ENCODE measurements at regions not wholly inside any gene's neighbourhood (a gene's known extent, or its start where the extent isn't known, plus 50 kb on each side); places are given as distances from the start of the nearest gene placed in this dataset.
"Not testable (repeated sequence)": the region's sequence is repeated elsewhere in the genome, so short reads cannot be mapped to it uniquely, and the experiment has no call there.

GRCh38 chr14:83714151-83714550 is 1815.8 kb upstream of the FLRT2 start:
- Mint-ChIP-seq H3K36me3 (ENCODE audit: low read depth) (no peaks in the 10 kb centered on the region), H3K4me3 (no peak overlapping the region), H3K9me3 (ENCODE audit: low read depth) (peaks cover 3% of the 10 kb centered on the region), H3K4me1 (no peaks in the 10 kb centered on the region), H3K27me3 (no peaks in the 10 kb centered on the region), H3K27ac (no peak overlapping the region)
- ChIA-PET CTCF (no interaction called here), POLR2A (no interaction called here)
- ATAC-seq, result no peak
- DNase-seq, result no peak
- intact Hi-C loops (cut with DNase I, micrococcal nuclease), result no loop called here

DNA sequence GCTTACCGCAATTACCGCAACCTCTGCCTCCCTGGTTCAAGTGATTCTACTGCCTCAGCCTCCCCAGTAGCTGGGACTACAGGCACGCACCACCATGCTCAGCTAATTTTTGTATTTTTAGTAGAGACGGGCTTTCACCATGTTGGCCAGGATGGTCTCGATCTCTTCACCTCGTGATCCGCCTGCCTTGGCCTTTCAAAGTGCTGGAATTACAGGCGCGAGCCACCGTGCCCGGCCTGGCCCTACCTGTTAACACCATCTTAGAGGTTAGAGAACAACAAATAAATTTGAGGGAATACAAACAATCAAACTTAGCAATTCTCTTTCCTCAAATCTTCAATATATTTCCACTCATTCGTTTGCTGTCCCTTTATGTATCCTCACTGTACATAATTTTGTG is 1810.5 kb upstream of the FLRT2 start:
- CTCF ChIA-PET; H3K27ac Mint-ChIP-seq; H3K9me3 Mint-ChIP-seq (ENCODE audit: low read depth); H3K4me1 Mint-ChIP-seq; DNase-seq; H3K36me3 Mint-ChIP-seq (ENCODE audit: low read depth); H3K4me3 Mint-ChIP-seq; POLR2A ChIA-PET; H3K27me3 Mint-ChIP-seq; intact Hi-C loops (cut with DNase I, micrococcal nuclease); ATAC-seq: not testable (repeated sequence)

DNA sequence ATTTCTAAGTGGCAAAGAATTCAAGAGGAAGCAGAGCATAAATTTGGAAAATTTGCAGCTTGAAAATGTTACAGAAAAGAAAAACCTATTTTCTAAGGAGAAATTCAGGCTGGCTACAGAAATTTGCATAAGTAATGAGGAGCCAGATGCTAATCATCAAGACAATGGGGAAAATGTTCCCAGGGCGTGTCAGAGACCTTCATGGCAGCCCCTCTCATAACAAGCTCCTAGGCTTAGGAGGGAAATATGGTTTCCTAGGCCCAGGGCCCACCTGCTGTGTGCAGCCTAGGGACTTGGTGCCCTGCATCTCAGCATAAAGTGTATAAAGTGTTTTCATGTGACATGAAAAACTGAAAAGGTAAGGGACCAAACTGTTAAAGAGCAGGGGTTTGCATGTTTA is 1796.3 kb upstream of the FLRT2 start:
- DNase-seq (no peak), ATAC-seq (no peak)
- intact Hi-C loops (cut with DNase I, micrococcal nuclease), result no loop called here
- no peaks in the 10 kb centered on the region for H3K27me3 Mint-ChIP-seq
- ChIA-PET CTCF (no interaction called here), POLR2A (no interaction called here)
- H3K27ac Mint-ChIP-seq, result no peak overlapping the region
- H3K36me3 Mint-ChIP-seq (ENCODE audit: low read depth), result no peaks in the 10 kb centered on the region
- H3K9me3 Mint-ChIP-seq (ENCODE audit: low read depth), result peaks cover 23% of the 10 kb centered on the region
- no peak overlapping the region for H3K4me3 Mint-ChIP-seq
- no peaks in the 10 kb centered on the region for H3K4me1 Mint-ChIP-seq

- no peaks in the 10 kb centered on the region for H3K4me1 Mint-ChIP-seq
- intact Hi-C loops (cut with DNase I, micrococcal nuclease), result no loop called here
- H3K36me3 Mint-ChIP-seq (ENCODE audit: low read depth), result no peaks in the 10 kb centered on the region
- no peak for DNase-seq
- H3K9me3 Mint-ChIP-seq (ENCODE audit: low read depth), result peaks cover 22% of the 10 kb centered on the region
- CTCF ChIA-PET, result no interaction called here
- H3K27me3 Mint-ChIP-seq, result no peaks in the 10 kb centered on the region
- ATAC-seq, result no peak
- no peak overlapping the region for H3K27ac Mint-ChIP-seq
- POLR2A ChIA-PET, result no interaction called here
- H3K4me3 Mint-ChIP-seq, result no peak overlapping the region
These were observed 1795.5 kb upstream of the FLRT2 start for GRCh38 chr14:83734431-83734830.

DNA sequence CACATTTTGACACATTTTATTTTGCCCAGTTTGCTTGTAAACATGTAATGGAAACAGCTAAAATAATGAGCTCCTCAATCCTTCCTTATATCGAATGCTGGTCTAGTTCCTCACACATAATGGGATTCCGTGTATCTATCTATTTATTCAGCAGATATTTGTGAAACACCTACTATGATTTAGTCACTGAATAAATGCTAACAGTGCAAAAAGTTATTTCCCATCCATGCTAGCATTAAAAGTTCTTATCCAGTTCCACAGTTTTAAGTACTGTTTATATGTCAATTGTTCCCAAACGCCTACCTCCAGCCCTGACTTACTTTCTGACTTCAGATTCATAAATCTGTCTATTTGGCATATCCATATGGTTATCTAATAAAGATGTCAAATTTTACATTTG is 1788.7 kb upstream of the FLRT2 start:
- CTCF ChIA-PET, result no interaction called here

GRCh38 chr14:83744224-83744623 is 1785.7 kb upstream of the FLRT2 start:
- Mint-ChIP-seq H3K4me3 (no peak overlapping the region), H3K4me1 (no peaks in the 10 kb centered on the region), H3K9me3 (ENCODE audit: low read depth) (peaks cover 10% of the 10 kb centered on the region), H3K36me3 (ENCODE audit: low read depth) (no peaks in the 10 kb centered on the region), H3K27ac (no peak overlapping the region), H3K27me3 (no peaks in the 10 kb centered on the region)
- DNase-seq (no peak), ATAC-seq (no peak)
- intact Hi-C loops (cut with DNase I, micrococcal nuclease), result no loop called here
- ChIA-PET POLR2A (no interaction called here), CTCF (no interaction called here)

More for the DNA sequence above, 1788.7 kb upstream of the FLRT2 start:
- ATAC-seq, result no peak
- Mint-ChIP-seq H3K4me1 (no peaks in the 10 kb centered on the region), H3K4me3 (no peak overlapping the region), H3K27me3 (no peaks in the 10 kb centered on the region), H3K27ac (no peak overlapping the region), H3K36me3 (ENCODE audit: low read depth) (no peaks in the 10 kb centered on the region), H3K9me3 (ENCODE audit: low read depth) (peaks cover 7% of the 10 kb centered on the region)
- intact Hi-C loops (cut with DNase I, micrococcal nuclease), result no loop called here
- DNase-seq, result no peak
- POLR2A ChIA-PET, result no interaction called here

GRCh38 chr14:83744891-83745290 is 1785.1 kb upstream of the FLRT2 start:
- DNase-seq, result no peak

GRCh38 chr14:83746336-83746735 is 1783.6 kb upstream of the FLRT2 start:
- intact Hi-C loops (cut with DNase I, micrococcal nuclease), result no loop called here
- Mint-ChIP-seq H3K9me3 (ENCODE audit: low read depth) (peaks cover 12% of the 10 kb centered on the region), H3K36me3 (ENCODE audit: low read depth) (no peaks in the 10 kb centered on the region), H3K27ac (no peak overlapping the region), H3K4me1 (no peaks in the 10 kb centered on the region), H3K4me3 (no peak overlapping the region), H3K27me3 (no peaks in the 10 kb centered on the region)
- ChIA-PET POLR2A (no interaction called here), CTCF (interaction anchor here (1.0 kb wide), 1 partner anchor 15 kb away, joined by 3 read pairs; no protein-coding TSS in a partner anchor)
- DNase-seq, result no peak
- ATAC-seq, result no peak

More at GRCh38 chr14:83744891-83745290, 1785.1 kb upstream of the FLRT2 start:
- CTCF ChIA-PET, result interaction anchor here (0.6 kb wide), 1 partner anchor 549 kb away, joined by 4 read pairs; no protein-coding TSS in a partner anchor
- no peak overlapping the region for H3K4me3 Mint-ChIP-seq
- no peak for ATAC-seq
- intact Hi-C loops (cut with DNase I, micrococcal nuclease), result no loop called here
- no peaks in the 10 kb centered on the region for H3K4me1 Mint-ChIP-seq
- H3K36me3 Mint-ChIP-seq (ENCODE audit: low read depth), result no peaks in the 10 kb centered on the region
- no peak overlapping the region for H3K27ac Mint-ChIP-seq
- POLR2A ChIA-PET, result no interaction called here
- peaks cover 10% of the 10 kb centered on the region for H3K9me3 Mint-ChIP-seq (ENCODE audit: low read depth)
- no peaks in the 10 kb centered on the region for H3K27me3 Mint-ChIP-seq

- CTCF ChIA-PET, result no interaction called here
- Mint-ChIP-seq H3K4me3 (no peak overlapping the region), H3K4me1 (no peaks in the 10 kb centered on the region), H3K27me3 (no peaks in the 10 kb centered on the region), H3K36me3 (ENCODE audit: low read depth) (no peaks in the 10 kb centered on the region), H3K27ac (no peak overlapping the region), H3K9me3 (ENCODE audit: low read depth) (peaks cover 5% of the 10 kb centered on the region)
- POLR2A ChIA-PET, result no interaction called here
- intact Hi-C loops (cut with DNase I, micrococcal nuclease), result no loop called here
- DNase-seq, result no peak
- ATAC-seq, result no peak
These were observed 1772.0 kb upstream of the FLRT2 start for GRCh38 chr14:83757916-83758315.

DNA sequence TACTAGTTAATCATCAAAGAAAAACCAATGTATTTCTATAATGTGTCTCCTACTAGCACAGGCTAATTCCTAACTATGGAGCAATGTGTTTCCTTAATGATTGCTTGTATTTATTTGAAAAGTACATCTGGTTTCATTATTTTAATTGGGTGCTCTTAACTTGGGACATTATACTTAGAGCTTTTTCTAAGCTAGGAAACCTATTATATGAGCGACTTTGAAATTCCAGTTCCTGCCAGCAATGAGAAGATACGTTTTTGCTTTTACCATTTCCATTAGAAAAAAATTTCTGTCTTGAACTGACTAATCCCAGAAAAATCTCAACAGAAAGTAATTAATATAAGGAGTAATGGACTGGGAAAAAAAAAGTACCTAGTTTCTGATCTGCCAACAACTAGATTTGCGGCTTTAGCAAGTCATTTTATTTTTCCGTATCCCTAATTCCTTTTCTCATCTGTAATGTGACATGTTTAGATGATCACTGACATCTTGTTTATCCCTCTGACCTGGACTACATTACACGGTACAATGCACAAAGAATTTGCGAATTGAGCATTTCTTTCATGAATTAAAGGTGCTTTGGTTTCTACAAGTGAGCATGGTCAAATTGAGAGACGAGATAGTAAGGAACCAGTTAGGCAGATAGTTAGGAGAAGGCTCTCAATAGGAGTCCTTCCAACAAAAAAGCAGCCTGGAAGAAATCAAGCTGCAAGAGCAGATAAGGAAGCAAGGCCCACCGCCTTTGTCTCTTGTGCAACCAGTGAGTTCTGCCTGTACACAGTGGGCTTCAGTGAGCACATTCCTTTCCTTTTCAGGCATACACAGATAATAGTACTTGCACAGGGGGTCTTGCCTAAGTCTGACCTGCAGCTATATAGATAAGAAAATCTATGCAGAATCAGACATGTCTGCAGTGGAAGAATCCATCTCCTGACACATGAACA is 1765.0 kb upstream of the FLRT2 start:
- no peak for ATAC-seq
- no peaks in the 10 kb centered on the region for H3K36me3 Mint-ChIP-seq (ENCODE audit: low read depth)
- CTCF ChIA-PET, result no interaction called here
- POLR2A ChIA-PET, result no interaction called here
- DNase-seq, result no peak
- no peak overlapping the region for H3K27ac Mint-ChIP-seq
- no peak overlapping the region for H3K4me3 Mint-ChIP-seq
- intact Hi-C loops (cut with DNase I, micrococcal nuclease), result no loop called here
- no peaks in the 10 kb centered on the region for H3K27me3 Mint-ChIP-seq
- H3K9me3 Mint-ChIP-seq (ENCODE audit: low read depth), result peaks cover 10% of the 10 kb centered on the region
- no peaks in the 10 kb centered on the region for H3K4me1 Mint-ChIP-seq

DNA sequence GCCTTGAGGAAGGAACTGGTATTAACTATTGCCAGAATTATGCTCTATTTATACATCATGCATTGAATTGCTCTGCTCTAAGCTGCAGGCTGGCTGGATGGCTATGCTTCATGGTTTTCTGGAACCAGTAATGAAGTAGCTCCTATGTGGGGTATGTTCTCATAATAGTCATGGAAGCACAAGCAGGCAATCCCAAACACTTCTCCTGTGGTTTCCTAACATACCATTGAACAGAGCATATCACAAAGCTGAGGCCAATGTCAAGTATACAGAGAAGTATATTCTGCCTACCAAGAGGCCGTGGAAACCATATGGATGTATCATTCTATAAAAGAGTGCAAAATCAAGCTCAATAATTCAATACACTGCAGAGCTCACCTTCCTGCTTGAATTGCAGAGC is 1752.4 kb upstream of the FLRT2 start:
- Mint-ChIP-seq H3K9me3 (ENCODE audit: low read depth) (peaks cover 13% of the 10 kb centered on the region), H3K27ac (no peak overlapping the region), H3K36me3 (ENCODE audit: low read depth) (no peaks in the 10 kb centered on the region), H3K4me1 (no peaks in the 10 kb centered on the region), H3K4me3 (no peak overlapping the region), H3K27me3 (no peaks in the 10 kb centered on the region)
- intact Hi-C loops (cut with DNase I, micrococcal nuclease), result no loop called here
- ATAC-seq (no peak), DNase-seq (no peak)
- CTCF ChIA-PET, result no interaction called here
- POLR2A ChIA-PET, result no interaction called here

DNA sequence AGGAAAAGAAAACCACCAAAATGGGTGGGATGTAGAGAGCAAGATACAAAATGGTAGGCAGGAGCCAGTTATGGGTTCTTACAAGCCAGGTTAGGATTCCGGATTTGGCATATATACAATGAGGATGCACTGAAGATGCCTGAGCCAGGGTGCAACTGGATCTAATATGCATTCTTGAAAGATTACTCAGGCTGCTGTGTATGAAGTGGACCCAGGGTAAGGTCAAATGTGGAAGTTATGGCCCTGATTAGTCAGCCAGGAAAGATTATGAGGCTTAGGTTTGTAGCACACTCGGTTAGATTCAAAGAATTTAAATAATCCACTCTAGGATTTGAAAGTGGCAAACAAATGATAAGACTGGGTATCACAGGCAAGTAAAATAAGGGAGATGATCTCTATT is 1750.7 kb upstream of the FLRT2 start:
- H3K36me3 Mint-ChIP-seq (ENCODE audit: low read depth), result no peaks in the 10 kb centered on the region
- H3K4me1 Mint-ChIP-seq, result no peaks in the 10 kb centered on the region
- ATAC-seq (no peak), DNase-seq (no peak)
- H3K9me3 Mint-ChIP-seq (ENCODE audit: low read depth), result peaks cover 14% of the 10 kb centered on the region
- intact Hi-C loops (cut with DNase I, micrococcal nuclease), result no loop called here
- ChIA-PET CTCF (no interaction called here), POLR2A (no interaction called here)
- H3K27me3 Mint-ChIP-seq, result no peaks in the 10 kb centered on the region
- no peak overlapping the region for H3K27ac Mint-ChIP-seq
- no peak overlapping the region for H3K4me3 Mint-ChIP-seq
